MM.1S (cell line): ENCODE measurements at regions not wholly inside any gene's neighbourhood (a gene's known extent, or its start where the extent isn't known, plus 50 kb on each side); places are given as distances from the start of the nearest gene placed in this dataset.

Source experiments
- DNase-seq: peaks from one replicate; pipeline ENCODE4 v3.0.0-alpha.2; 2015
- H2AFZ ChIP-seq: fragments of 300-600 bp; sonication (generic); 2 replicates; pipeline ENCODE4 v1.6.0; 2016; ENCODE audit warnings: antibody characterized with exemption, low read length
- H3F3A ChIP-seq: fragments of 300-600 bp; sonication (generic); 2 replicates; pipeline ENCODE4 v1.6.1; 2016; ENCODE audit warnings: mild to moderate bottlenecking, antibody characterized with exemption, low read length, moderate library complexity, mixed read lengths; ENCODE audit not compliant: insufficient read depth
- H3K27ac ChIP-seq: fragments of 300-600 bp; sonication (generic); 2 replicates; pipeline ENCODE4 v1.5.1; 2016; ENCODE audit warnings: mild to moderate bottlenecking, low read length
- H3K27me3 ChIP-seq: fragments of 300-600 bp; sonication (generic); replicated peaks from 2 replicates; pipeline ENCODE4 v1.6.0; 2016; ENCODE audit warnings: low read length; ENCODE audit not compliant: insufficient read depth
- H3K36me3 ChIP-seq: fragments of 300-600 bp; sonication (generic); replicated peaks from 2 replicates; pipeline ENCODE4 v1.6.1; 2016; ENCODE audit warnings: mild to moderate bottlenecking, low read length, mixed read lengths; ENCODE audit not compliant: insufficient read depth
- H3K4me1 ChIP-seq: fragments of 300-600 bp; sonication (generic); 2 replicates; pipeline ENCODE4 v1.6.1; 2016; ENCODE audit warnings: low read length, mixed read lengths
- H3K4me2 ChIP-seq: fragments of 300-600 bp; sonication (generic); 2 replicates; pipeline ENCODE4 v1.6.0; 2016; ENCODE audit warnings: low read depth, low read length
- H3K4me3 ChIP-seq: fragments of 300-600 bp; sonication (generic); 2 replicates; pipeline ENCODE4 v1.5.1; 2016; ENCODE audit warnings: low read length, mixed read lengths
- H3K79me2 ChIP-seq: fragments of 300-600 bp; sonication (generic); 2 replicates; pipeline ENCODE4 v1.6.1; 2016; ENCODE audit warnings: mixed run types, low read length, mixed read lengths
- H3K9ac ChIP-seq: fragments of 300-600 bp; sonication (generic); 2 replicates; pipeline ENCODE4 v1.6.1; 2016; ENCODE audit warnings: low read length, mixed read lengths
- H3K9me2 ChIP-seq: fragments of 300-600 bp; sonication (generic); replicated peaks from 2 replicates; pipeline ENCODE4 v1.6.1; 2016; ENCODE audit warnings: mild to moderate bottlenecking, low read length, mixed read lengths; ENCODE audit not compliant: insufficient read depth
- H3K9me3 ChIP-seq: fragments of 300-600 bp; sonication (generic); replicated peaks from 2 replicates; pipeline ENCODE4 v1.6.1; 2016; ENCODE audit warnings: mild to moderate bottlenecking, low read length, mixed read lengths; ENCODE audit not compliant: insufficient read depth
- H4K20me1 ChIP-seq: fragments of 300-600 bp; sonication (generic); 2 replicates; pipeline ENCODE4 v1.6.1; 2016; ENCODE audit warnings: mild to moderate bottlenecking, low read length, moderate library complexity, mixed read lengths; ENCODE audit not compliant: insufficient read depth
- EZH2 ChIP-seq: fragments of 300-600 bp; sonication (generic); optimal IDR thresholded peaks from 2 replicates; pipeline ENCODE3; 2017; ENCODE audit warnings: low read depth, mild to moderate bottlenecking, antibody characterized with exemption, low read length, mixed read lengths
- EZH2phosphoT487 ChIP-seq: fragments of 300-600 bp; sonication (generic); IDR thresholded peaks from 2 replicates; pipeline ENCODE4 v1.6.1; 2018; ENCODE audit warnings: antibody characterized with exemption, low read length
- TF ChIP-seq, protein P1 (sequence below): fragments of 300-600 bp; sonication (generic); IDR thresholded peaks from 2 replicates; pipeline ENCODE4 v1.5.1; 2016; ENCODE audit warnings: antibody characterized with exemption, low read length, mixed read lengths

DNA sequence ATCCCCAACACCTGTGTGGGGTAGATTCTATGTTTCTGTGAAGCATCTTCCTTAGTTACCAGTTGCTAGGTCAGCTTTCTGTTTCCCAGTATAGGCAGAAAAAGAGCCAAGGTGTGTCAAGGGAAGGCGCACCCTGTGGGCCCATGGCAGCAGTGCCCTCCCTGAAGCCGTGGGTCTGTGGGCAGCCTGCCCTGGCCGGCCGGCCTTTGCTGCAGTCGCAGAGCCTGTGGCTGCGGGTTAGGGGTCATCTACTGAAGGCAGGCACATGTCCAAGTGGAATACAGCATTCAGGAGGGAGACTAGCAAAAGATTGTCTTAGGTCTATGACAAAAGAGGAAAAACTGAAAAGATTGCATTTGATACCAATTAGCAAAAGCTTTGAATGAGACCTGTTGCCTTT is 214.0 kb downstream of the IRS2 start:
- Histone ChIP-seq H3K4me1 (peaks cover 13% of the 10 kb centered on the region), H3K27ac (no peak overlapping the region), H3K4me2 (no peak overlapping the region), H3F3A (peaks cover 8% of the 10 kb centered on the region; the same call in 1 of the 2 replicates), H3K4me3 (no peak overlapping the region), H4K20me1 (no peaks in the 10 kb centered on the region), H2AFZ (no peak overlapping the region), H3K79me2 (no peaks in the 10 kb centered on the region), H3K9me3 (no peaks in the 10 kb centered on the region), H3K9me2 (no peaks in the 10 kb centered on the region), H3K36me3 (no peaks in the 10 kb centered on the region), H3K9ac (no peak overlapping the region), H3K27me3 (no peaks in the 10 kb centered on the region)
- no peak for TF ChIP-seq EZH2phosphoT487
- TF ChIP-seq EZH2: no peak
- TF ChIP-seq, protein P1, sequence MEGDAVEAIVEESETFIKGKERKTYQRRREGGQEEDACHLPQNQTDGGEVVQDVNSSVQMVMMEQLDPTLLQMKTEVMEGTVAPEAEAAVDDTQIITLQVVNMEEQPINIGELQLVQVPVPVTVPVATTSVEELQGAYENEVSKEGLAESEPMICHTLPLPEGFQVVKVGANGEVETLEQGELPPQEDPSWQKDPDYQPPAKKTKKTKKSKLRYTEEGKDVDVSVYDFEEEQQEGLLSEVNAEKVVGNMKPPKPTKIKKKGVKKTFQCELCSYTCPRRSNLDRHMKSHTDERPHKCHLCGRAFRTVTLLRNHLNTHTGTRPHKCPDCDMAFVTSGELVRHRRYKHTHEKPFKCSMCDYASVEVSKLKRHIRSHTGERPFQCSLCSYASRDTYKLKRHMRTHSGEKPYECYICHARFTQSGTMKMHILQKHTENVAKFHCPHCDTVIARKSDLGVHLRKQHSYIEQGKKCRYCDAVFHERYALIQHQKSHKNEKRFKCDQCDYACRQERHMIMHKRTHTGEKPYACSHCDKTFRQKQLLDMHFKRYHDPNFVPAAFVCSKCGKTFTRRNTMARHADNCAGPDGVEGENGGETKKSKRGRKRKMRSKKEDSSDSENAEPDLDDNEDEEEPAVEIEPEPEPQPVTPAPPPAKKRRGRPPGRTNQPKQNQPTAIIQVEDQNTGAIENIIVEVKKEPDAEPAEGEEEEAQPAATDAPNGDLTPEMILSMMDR: no peak
- DNase-seq: no peak

DNA sequence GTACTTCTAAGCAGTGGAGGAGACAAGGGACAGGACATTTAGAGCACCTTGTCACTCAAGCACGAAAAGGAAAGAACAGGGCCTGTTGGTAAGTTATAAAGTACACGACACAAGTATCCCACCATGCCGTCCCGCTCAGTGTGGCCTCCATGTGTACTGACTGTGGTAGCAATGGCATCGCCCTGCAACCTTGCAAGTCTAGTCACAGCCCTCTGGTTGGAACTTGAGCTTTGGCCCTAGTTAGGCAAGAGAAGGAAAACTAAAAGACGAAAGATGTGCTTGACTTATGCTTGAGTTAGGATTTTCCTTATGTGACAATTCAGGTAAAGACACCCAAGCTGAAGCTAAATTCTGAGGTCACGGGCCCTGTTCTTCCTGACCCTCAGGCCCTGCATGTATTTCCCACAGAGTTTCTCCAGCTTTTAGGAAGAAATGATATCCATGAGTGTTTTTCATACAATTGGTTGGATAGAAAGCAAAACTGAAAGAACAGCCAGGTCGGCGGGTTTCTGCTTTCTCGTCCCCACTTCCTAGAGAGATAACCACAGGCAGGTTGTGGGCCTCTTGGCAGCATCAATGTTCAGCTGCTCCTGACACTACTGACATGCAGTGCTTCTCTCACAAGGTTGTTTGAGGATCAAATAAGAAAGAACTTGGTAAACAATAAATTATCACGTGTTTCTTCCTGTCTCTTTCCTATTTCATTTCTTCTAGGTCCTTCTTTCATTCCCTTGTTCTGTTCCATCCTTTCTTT is 216.2 kb downstream of the IRS2 start:
- Histone ChIP-seq H3K27me3 (no peaks in the 10 kb centered on the region), H3K9ac (peak overlapping the region; percentile 35; the same call in 1 of the 2 replicates), H3K36me3 (no peaks in the 10 kb centered on the region), H4K20me1 (no peaks in the 10 kb centered on the region), H3K27ac (peak overlapping the region; percentile 52; the same call in 1 of the 2 replicates), H3K9me3 (no peaks in the 10 kb centered on the region), H3K4me3 (peak overlapping the region; percentile 22; the same call in 1 of the 2 replicates), H2AFZ (peak overlapping the region; percentile 90), H3K4me2 (peak overlapping the region; percentile 72), H3K79me2 (no peaks in the 10 kb centered on the region), H3K4me1 (peaks cover 13% of the 10 kb centered on the region), H3F3A (peaks cover 8% of the 10 kb centered on the region; the same call in 1 of the 2 replicates), H3K9me2 (no peaks in the 10 kb centered on the region)
- peak; percentile 87 for DNase-seq
- TF ChIP-seq, protein P1: no peak
- TF ChIP-seq EZH2phosphoT487 (no peak), EZH2 (no peak)

DNA sequence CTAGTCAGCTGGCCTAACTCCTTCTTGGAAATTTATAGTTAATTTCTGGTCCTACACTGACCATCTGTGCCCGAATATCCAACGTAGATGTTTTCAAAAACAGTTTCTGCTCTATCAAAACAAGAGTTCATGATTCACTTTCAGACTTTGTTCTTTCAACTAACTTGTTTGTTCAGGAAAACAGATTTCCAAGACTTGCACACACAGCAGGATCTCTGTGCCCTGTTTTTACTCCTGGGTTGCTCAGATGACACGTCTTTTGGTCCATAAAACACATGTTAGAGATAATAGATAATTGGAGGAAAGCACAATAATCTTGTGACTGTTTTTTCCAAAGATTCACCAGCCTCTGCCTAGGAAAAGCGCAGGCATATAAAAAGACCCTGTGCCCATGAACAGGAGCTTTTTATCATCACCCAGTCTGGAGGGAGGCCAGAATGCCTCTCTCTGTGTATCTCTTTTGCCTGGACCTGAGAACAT is 218.0 kb downstream of the IRS2 start:
- Histone ChIP-seq H3F3A (peaks cover 8% of the 10 kb centered on the region; the same call in 1 of the 2 replicates), H3K36me3 (no peaks in the 10 kb centered on the region), H3K4me1 (peaks cover 13% of the 10 kb centered on the region), H3K4me2 (no peak overlapping the region), H3K79me2 (no peaks in the 10 kb centered on the region), H3K27ac (no peak overlapping the region), H3K4me3 (no peak overlapping the region), H4K20me1 (no peaks in the 10 kb centered on the region), H3K9me3 (no peaks in the 10 kb centered on the region), H3K27me3 (no peaks in the 10 kb centered on the region), H3K9me2 (no peaks in the 10 kb centered on the region), H2AFZ (no peak overlapping the region), H3K9ac (no peak overlapping the region)
- TF ChIP-seq EZH2 (no peak), EZH2phosphoT487 (no peak)
- TF ChIP-seq, protein P1: no peak
- no peak for DNase-seq
